ENCODE measurements at regions not wholly inside any gene's neighbourhood (a gene's known extent, or its start where the extent isn't known, plus 50 kb on each side); places are given as distances from the start of the nearest gene placed in this dataset.

DNA sequence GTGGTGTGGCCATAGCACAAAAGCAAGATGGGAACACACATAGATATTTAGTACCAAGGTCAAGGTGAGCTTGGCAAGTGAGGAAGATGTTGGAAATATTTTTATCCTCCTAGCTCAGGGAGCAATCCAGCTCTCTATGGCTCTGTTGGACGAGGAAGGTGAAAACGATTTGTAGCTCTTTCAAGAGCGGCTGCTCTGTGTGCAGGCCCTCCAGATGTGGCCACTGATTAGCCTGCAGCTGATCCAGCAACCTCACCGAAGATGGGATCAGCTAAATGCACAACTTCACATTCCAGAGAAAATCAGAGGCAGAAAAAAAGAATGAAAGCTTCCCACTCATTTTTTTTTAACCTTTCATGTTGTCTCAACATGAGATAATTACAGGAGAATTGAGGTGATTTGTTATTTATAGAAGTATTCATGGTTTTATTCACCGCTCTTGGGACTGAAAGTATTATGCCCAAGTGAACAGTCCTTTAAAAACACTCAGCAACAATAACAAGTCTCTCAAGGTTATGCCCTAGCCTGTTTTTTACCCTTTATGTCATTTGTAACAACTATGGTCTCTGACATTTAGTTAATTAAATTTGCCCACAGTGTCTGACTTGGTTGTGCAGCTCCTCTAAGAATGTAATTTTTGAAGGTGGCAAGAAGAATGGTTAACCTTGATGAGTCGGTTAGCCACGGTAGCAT is 213.6 kb upstream of the ADARB2 start:
- no peak for DNase-seq (ENCODE audit: low spot score)

- no peak for DNase-seq (ENCODE audit: low spot score)
Measured at GRCh38 chr10:1947464-1948003, 210.2 kb upstream of the ADARB2 start.

DNA sequence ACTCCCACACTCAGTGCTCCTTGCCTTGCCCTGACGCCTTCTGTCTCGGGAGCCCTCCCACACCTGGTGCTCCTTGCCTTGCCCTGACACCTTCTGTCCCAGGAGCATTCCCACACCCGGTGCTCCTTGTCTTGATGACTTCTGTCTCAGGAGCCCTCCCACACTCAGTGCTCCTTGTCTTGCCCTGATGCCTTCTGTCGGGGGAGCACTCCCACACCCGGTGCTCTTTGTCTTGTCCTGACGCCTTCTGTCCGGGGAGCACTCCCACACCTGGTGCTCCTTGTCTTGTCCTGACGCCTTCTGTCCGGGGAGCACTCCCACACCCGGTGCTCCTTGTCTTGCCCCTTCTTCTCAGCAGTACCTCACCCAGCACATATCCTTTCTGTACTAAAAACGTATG is 207.2 kb upstream of the ADARB2 start:
- DNase-seq (ENCODE audit: low spot score): no peak

GRCh38 chr10:1942478-1942877 is 205.2 kb upstream of the ADARB2 start:
- DNase-seq (ENCODE audit: low spot score): no peak

GRCh38 chr10:1939016-1939415 is 201.7 kb upstream of the ADARB2 start:
- no peak for DNase-seq (ENCODE audit: low spot score)

DNA sequence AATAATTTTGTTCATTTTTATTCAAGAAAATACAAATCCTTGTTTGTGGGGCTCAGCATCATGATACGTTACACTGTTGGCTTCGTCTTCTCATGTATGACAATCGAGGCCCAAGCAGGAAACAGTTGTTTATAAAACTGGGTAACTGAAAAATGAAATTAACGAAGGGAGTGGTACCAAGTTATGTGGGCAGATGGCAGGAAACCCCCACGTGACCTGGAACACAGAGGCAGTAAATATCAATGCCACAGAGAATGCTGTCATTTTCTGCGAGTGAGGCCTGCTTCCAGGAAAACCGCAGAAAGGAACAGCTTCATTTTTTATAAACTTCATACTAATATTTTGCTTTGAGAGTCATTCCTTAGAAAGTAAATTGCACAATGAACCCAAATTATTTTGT is 201.0 kb upstream of the ADARB2 start:
- DNase-seq (ENCODE audit: low spot score): no peak

DNA sequence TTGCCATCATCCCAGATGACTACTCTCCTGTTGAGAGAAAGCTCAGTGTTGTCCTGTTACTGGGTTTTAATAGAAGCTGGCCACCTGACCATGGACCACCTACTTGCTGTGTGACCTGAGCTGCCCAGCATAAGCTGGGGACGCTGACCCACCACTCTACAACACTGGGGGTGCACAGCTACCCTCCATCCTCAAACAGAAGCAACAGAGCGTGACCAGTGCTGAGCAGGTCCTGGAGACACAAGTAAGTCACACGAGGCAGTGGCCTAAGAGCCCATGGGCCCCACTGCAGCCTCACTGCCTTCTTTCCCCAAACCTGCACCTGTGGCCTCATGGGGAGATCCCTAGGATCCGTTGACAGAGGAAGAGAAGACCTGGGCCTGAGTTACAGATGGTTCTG is 198.6 kb upstream of the ADARB2 start:
- DNase-seq (ENCODE audit: low spot score): no peak

DNA sequence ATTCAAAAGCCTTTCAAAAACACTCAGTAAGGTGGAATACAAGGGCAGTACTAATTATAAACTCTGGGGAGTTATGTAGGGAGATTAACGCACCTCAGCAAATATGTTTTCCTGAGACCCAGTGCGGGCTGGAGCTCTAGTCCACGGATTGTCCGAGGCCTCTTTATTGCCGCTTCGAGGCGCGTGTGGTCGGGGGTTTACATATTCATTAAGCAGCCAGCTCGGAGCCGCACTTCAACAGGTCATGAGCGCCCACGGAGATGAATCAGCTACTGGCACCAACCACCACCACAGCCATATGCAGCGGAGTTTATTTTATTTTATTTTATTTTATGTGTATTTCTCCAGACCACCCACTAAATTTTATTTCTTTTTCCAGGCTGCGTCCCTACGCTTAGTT is 195.9 kb upstream of the ADARB2 start:
- no peak for DNase-seq (ENCODE audit: low spot score)

GRCh38 chr10:1932692-1933094 is 195.4 kb upstream of the ADARB2 start:
- no peak for DNase-seq (ENCODE audit: low spot score)

DNA sequence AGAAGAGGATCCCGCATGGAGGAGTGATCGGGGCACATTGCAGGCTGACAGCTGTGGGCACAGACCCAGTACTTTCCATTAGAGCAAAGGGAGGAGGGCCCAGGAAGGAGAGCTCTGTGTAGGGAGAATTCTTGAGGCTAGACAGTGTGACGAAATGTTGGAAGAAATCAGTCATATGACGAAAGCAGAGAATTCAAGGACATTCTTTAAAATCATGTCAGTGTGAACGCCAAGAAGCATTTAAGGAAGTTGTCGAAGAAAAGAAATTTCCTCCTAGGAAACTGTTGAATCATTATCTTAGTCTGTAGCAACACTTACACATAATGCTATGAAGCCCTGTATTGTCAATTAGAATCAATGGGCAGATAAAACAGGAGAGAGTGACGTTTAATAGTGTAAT is 191.3 kb upstream of the ADARB2 start:
- no peak for DNase-seq (ENCODE audit: low spot score)

DNA sequence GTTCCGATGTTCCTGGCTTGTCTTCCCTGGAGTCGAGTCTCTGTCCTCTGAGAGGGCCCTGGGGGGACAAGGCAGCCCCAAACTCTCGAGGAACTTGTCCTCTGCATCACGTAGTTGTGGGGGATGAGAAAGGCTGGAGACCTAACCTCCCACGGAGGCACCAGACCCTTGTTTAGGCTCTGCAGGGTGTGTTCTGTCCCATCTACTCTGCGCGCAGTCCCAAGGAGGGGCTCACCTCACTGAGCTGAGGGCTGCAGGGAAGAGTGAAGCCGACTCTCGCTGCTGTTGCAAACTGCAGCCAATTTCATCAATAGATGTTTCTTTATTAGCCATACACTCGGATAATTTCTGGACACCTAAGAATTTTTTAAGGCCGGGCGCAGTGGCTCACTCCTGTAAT is 186.7 kb upstream of the ADARB2 start:
- DNase-seq (ENCODE audit: low spot score): no peak

- no peak for DNase-seq (ENCODE audit: low spot score)
Measured at GRCh38 chr10:1923586-1923985, 186.3 kb upstream of the ADARB2 start.

GRCh38 chr10:1920941-1921340 is 183.6 kb upstream of the ADARB2 start:
- DNase-seq (ENCODE audit: low spot score): no peak

DNA sequence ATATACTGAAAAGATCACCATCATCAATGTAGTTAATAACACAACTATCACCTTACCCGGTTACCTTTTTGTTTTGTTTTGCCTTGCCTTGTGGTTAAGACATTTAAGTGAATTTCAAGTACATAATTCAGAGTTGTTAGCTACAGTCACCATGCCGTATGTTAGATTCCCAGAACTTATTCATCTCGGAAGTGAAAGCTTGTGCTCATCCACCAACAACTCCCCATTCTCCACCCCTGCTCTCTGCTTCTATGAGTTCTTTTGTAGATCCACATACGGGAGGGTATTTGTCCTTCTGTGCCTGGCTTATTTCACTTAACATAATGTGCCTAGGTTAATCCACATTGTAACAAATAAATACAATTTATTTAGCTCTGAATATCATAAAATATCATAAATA is 182.8 kb upstream of the ADARB2 start:
- DNase-seq (ENCODE audit: low spot score): no peak

DNA sequence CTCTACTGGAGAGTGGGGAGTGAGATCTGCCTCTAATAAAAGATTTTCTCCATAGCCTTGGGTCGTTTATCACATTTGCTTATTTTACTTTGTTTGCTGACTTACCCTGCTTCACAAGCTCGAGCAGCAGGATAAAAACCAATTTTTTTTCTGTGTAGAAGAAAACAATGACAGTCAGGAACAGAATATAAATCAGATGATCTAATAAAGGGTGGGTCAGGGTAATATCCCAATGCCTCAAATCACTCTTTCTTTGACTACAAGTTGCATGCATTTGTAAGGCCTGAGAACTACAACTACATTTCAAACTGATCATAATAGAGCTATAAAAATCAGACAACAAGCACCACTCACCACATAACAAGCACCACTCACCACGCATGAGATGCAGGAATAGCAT is 174.4 kb upstream of the ADARB2 start:
- DNase-seq (ENCODE audit: low spot score): no peak

- no peak for DNase-seq (ENCODE audit: low spot score)
Measured at GRCh38 chr10:1903982-1904381, 166.7 kb upstream of the ADARB2 start.

DNA sequence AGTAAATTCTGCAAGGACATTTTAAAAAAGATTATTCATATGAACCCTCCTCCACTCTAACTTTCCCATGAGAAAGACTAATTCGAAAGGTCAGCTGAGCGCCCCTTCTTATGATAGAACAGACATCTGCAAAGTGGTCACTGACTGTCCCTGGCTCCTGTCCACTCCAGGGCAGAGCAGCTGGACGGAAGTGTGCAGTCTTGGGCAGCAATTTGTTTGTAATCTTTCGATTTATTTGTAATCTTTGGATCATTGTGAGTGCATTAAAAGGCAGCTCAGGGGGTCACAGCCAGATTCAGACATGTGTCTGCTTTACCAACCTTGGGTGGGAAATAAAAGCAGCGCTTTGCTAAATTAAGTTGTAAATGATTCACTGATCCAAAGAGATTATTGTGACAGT is 158.8 kb upstream of the ADARB2 start:
- no peak for DNase-seq (ENCODE audit: low spot score)

DNA sequence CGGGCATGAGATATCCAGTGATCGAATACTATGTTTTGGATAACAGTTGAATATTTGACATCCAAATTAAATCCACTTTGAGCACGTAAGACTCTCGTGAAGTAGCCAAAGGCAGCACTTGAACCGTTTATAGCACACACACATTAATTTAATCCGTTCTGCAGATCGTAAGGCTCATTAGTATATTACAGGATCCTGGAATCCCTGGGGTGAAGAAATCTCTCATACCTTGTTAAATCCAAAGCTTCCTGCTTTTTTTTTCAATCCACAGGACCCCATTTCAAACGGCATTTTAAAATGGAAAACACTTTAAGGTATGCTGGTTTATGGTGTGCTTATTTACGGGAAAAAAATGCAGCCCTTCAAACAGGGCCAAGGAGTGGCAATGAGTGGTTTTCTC is 158.4 kb upstream of the ADARB2 start:
- no peak for DNase-seq (ENCODE audit: low spot score)

- no peak for DNase-seq (ENCODE audit: low spot score)
Measured at GRCh38 chr10:1894912-1895311, 157.6 kb upstream of the ADARB2 start.

DNA sequence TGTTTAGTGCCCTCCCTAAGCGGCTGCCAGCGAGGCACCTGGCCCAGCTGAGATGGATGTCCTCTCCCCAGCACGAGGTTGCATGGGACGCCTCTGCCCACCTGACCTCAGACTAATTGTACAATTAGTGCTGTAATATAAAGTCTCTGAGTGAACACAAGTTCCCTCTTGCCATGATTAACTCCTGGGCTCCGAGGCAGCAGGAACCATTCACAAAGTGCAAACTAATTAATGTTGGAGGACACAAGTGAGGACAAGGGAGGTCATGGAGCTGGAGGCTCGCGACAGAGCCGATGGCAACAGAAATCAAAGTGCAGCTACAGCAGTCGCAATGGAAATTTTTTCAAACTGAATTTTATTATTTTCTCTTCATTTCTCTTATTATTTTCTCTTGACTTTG is 156.6 kb upstream of the ADARB2 start:
- no peak for DNase-seq (ENCODE audit: low spot score)

GRCh38 chr10:1886039-1886438 is 148.7 kb upstream of the ADARB2 start:
- no peak for DNase-seq (ENCODE audit: low spot score)

GRCh38 chr10:1882728-1883127 is 145.4 kb upstream of the ADARB2 start:
- DNase-seq (ENCODE audit: low spot score): no peak

GRCh38 chr10:1882180-1882579 is 144.9 kb upstream of the ADARB2 start:
- DNase-seq (ENCODE audit: low spot score): no peak

DNA sequence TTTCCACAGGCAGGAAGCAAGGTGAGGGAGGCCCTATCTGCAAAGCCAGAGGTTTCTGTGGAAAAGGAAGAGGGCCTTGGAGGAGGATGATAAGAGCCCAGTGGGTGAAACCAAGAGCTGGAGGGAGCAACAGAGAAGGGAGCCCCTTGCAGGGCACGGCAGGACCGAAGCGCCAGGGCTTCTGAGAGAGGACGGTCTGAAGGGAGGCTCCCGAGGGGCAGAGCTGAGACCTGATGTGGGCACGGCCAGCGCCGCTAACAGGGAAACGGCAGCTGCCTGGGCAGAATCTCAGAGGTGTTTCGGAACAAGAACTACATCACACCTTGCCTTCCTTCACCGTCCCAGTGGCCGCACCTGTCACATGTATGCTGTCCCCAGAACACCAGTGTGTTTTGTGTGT is 144.3 kb upstream of the ADARB2 start:
- DNase-seq (ENCODE audit: low spot score): no peak

Measured in kidney tubule cell (primary cell).